TTC549 (cell line): ENCODE measurements at regions not wholly inside any gene's neighbourhood (a gene's known extent, or its start where the extent isn't known, plus 50 kb on each side); places are given as distances from the start of the nearest gene placed in this dataset.

Experiments
- FAIRE-seq: peaks from 2 replicates; lab custom pipeline; 2012; peaks lifted over from hg19 to GRCh38; lab: Jason Lieb, UNC

GRCh38 chr4:31283679-31284078 is 563.5 kb downstream of the PCDH7 start:
- FAIRE-seq = no peak

GRCh38 chr4:31290836-31291235 is 570.7 kb downstream of the PCDH7 start:
- no peak for FAIRE-seq

- no peak for FAIRE-seq
Measured at GRCh38 chr4:31291238-31291637, 571.1 kb downstream of the PCDH7 start.

- FAIRE-seq = no peak
Measured at GRCh38 chr4:31294655-31295480, 574.7 kb downstream of the PCDH7 start.

GRCh38 chr4:31298737-31299136 is 578.6 kb downstream of the PCDH7 start:
- no peak for FAIRE-seq

GRCh38 chr4:31307029-31307428 is 586.9 kb downstream of the PCDH7 start:
- FAIRE-seq = no peak

- no peak for FAIRE-seq
Measured at GRCh38 chr4:31324814-31325213, 604.6 kb downstream of the PCDH7 start.

GRCh38 chr4:31325300-31325699 is 605.1 kb downstream of the PCDH7 start:
- FAIRE-seq = no peak

- FAIRE-seq = no peak
Measured at GRCh38 chr4:31327031-31327430, 606.9 kb downstream of the PCDH7 start.

GRCh38 chr4:31328932-31329331 is 608.8 kb downstream of the PCDH7 start:
- FAIRE-seq = no peak

- no peak for FAIRE-seq
Measured at GRCh38 chr4:31334086-31334910, 614.1 kb downstream of the PCDH7 start.

GRCh38 chr4:31338000-31338399 is 617.8 kb downstream of the PCDH7 start:
- FAIRE-seq = no peak

GRCh38 chr4:31341601-31342359 is 621.6 kb downstream of the PCDH7 start:
- no peak for FAIRE-seq

- FAIRE-seq = no peak
Measured at GRCh38 chr4:31343061-31343460, 622.9 kb downstream of the PCDH7 start.

GRCh38 chr4:31349907-31350306 is 629.7 kb downstream of the PCDH7 start:
- no peak for FAIRE-seq

GRCh38 chr4:31351695-31352094 is 631.5 kb downstream of the PCDH7 start:
- FAIRE-seq = no peak

- FAIRE-seq = no peak
Measured at GRCh38 chr4:31356839-31357238, 636.7 kb downstream of the PCDH7 start.

GRCh38 chr4:31360786-31361185 is 640.6 kb downstream of the PCDH7 start:
- FAIRE-seq = no peak

- FAIRE-seq = no peak
Measured at GRCh38 chr4:31362756-31363155, 642.6 kb downstream of the PCDH7 start.

GRCh38 chr4:31365006-31365690 is 645.0 kb downstream of the PCDH7 start:
- no peak for FAIRE-seq

GRCh38 chr4:31366041-31366440 is 645.9 kb downstream of the PCDH7 start:
- FAIRE-seq = no peak

- FAIRE-seq = peak; percentile 78
Measured at GRCh38 chr4:31370866-31371465, 650.8 kb downstream of the PCDH7 start.
